NCI-H1048 (cell line): ENCODE measurements at regions not wholly inside any gene's neighbourhood (a gene's known extent, or its start where the extent isn't known, plus 50 kb on each side); places are given as distances from the start of the nearest gene placed in this dataset.

Source experiments
- DNase-seq: peaks from one replicate; lab custom pipeline; 2025; lab: John Stamatoyannopoulos, UW

DNA sequence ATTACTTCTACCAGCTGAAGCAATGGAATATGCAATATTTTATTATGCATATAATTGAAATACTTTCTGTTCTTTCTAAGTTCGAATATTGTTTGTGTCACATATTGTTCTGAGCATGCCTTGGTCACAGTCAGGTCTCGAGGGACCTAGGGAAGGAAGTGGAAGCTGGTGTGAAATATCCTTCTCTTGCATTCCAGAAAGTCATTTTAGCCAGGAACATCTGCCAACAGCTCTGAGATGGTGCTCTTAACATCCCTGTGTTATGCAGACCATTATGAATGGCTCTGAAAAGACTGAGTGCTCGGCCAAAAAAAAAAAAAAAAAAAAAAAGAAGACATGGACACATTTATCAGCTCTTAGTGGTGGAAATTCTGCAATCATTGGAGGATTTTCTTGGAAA lies 132.7 kb upstream of the JAG1 start:
- no peak for DNase-seq

- no peak for DNase-seq
Observed at GRCh38 chr20:10807013-10807412, 133.2 kb upstream of the JAG1 start.

GRCh38 chr20:10812759-10813327 lies 139.0 kb upstream of the JAG1 start:
- no peak for DNase-seq

DNA sequence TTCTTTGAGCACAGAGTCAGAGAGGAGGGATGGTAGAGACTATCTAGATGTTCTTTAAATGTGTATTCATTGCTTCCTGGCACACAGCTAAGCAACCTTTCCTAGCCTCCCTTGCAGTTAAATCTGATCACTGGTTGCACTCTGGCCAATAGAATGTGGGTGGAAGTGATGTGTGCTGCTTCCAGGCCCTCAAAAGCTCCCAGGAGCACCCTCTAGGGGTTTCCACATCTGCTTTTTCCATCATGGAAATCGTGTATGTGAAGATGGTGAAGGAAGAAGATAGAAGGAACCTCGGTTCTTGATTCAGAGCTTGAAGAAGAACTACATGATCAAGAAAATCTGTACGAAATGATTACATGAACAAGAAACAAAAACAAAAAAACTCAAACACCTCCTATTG lies 149.8 kb upstream of the JAG1 start:
- DNase-seq: no peak

GRCh38 chr20:10824750-10825500 lies 151.1 kb upstream of the JAG1 start:
- no peak for DNase-seq

DNA sequence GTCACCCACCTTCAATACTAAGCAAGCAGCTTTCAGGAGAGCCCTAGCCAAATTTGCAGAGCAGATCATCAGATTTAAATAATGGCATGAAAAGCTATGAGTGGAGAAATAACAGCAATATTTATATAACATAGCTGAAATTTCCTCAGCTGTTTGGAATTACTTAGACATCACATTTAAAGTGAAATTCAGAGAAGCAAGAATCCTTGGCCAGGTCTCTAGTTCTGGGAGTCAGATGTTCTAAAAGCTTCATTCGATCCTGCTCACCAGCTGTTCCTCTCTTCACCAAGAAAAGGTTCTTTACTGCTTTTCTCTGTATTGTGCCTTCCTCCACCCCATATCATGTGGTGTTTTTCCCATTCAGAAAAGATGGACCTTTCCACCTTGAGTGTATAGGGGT lies 152.3 kb upstream of the JAG1 start:
- DNase-seq: no peak

- DNase-seq: no peak
Observed at GRCh38 chr20:10828180-10828579, 154.4 kb upstream of the JAG1 start.

DNA sequence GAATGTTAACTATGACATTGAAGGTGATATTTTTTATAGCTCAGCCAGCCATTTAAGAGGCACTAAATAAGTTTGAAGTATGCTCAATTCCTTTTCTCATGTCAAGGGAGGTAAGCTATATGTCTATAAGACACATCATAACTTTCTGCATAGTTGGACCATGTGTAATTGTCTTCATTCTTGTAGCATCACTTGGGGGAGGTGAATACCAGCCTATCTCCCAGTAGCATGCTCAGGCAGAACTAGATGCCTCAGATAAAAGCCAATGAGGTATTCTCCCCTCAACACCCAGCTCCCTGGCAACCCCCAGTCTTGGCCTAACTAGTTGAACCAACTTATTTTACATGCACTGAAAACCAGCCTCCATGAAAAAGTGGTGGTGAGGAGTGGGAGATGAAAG lies 158.3 kb upstream of the JAG1 start:
- no peak for DNase-seq

DNA sequence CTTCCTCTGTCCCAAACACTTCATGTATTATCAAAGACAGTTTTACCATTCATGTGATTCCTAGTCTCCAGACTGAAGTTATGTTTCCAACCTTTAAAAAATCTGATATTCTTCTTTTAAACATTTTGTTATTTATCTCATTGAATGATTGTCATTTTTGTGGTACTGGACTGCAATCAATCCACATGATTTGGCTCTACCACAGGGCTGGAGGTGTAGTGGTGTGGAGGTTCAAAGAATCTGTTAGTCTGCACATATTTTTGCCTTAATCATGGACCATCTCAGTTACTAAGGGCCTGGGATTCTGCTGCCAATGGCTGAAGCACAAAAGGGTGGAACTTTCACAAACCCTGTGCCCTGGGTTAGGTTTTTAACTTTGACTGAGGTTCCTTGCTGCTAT lies 164.1 kb upstream of the JAG1 start:
- DNase-seq: no peak

DNA sequence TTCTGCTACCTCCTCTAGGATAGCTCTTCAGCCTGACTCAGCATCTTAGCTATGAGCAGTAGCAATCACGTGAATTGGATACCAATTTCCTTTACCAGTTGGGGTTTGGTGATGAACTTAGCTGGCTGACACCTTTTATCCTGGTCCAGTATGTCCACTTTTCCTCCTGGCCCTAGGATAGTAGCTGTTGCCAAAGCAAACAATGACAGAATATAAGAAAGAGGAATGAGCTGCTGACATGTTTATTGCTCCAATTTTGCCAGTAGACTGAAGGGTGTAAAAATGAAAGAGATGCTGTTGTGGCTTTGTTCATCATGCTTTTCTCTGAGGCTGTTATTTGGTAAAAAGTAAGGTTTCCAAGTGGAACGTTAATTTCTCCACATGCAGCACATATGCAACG lies 168.3 kb upstream of the JAG1 start:
- DNase-seq: no peak

GRCh38 chr20:10843146-10843711 lies 169.4 kb upstream of the JAG1 start:
- DNase-seq: no peak

DNA sequence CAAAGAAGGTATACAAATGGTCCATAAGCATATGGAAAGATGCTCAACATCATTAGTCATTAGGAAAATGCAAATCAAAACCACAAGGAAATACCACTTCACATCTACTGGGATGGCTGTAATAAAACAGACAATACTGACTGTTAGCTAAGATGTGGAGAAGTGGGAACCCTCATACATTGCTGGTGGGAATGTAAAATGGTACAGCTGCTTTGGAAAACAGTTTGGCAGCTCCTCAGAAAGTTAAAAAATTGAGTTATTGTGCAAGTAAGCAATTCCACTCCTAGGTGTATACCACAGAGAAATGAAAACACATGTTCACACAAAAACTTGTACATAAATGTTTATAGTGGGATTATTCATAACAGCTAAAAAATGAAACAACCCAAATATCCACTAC lies 173.0 kb upstream of the JAG1 start:
- no peak for DNase-seq

GRCh38 chr20:10848810-10849370 lies 175.1 kb upstream of the JAG1 start:
- no peak for DNase-seq

DNA sequence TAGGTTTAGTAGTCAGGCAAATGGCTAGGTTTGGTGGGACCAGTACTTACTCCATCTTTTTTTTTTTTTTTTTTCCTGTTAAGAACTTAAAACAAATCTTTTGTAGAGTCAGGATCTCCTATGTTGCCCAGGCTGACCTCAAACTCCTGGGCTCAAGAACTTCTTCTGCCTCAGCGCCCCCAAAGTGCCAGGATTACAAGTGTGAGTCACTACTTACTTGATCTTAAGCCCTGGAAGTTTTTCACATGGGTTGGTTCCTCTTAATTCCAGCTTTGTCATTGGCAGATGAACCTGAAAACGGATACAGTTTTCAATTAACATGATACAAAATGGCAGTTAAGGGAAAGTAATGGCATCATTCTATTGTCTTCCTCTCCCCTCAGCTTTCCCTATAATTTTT lies 179.4 kb upstream of the JAG1 start:
- no peak for DNase-seq

GRCh38 chr20:10853731-10854130 lies 179.9 kb upstream of the JAG1 start:
- DNase-seq: no peak

- no peak for DNase-seq
Observed at GRCh38 chr20:10854976-10855375, 181.2 kb upstream of the JAG1 start.

DNA sequence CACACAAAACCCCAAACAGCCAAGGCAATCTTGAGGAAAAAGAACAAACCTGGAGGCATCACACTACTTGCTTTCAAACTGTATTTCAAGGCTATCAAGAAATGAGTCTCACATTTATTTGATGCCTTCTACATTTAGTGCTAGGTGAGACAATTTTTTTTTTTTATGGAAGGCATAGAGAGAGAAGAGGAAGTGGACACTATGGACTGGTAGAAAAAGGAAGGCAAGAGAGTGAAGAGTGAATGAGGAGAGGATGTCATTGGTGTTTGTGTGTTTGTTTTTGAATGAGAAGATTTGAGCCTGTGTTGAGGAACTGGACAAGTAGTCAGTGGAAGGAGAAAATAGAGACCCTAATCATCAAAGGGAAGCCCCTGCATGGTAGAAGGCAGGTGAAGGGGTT lies 182.0 kb upstream of the JAG1 start:
- DNase-seq: no peak

DNA sequence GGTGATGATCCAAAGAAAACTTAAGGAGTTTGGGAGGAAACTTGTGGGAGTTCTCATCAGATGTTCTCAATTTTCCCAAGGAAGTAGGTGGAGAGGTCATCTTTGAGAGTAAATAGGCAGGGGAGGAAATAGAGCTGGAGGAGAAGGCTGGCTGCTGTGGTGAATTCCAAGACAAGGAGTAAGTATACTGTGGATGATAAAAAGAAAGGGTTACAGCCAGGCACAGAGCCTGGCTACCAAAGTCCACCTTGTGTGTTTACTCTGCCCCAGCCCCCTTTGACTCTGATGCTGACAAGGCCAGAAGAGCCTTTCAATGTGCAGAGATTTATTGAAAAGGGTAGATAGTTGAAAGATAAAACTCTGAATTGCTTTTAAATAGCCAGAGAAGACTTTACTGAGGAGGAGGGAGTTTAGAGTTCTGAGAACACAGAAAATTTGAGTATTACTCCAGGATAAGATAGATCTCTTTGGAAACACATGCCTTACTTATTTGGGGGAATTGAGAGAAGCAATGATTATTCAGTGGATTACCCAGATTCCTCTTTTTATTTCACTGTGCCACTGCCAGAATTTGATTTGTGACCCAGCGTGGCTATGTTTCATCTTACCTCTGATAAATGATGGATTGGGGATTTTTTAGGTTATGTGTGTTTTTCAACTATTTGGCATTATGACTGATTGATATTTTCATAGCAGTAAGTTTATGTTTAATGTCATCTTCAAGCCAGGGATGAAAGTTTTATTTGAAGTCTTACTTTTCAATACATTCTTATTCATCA lies 182.6 kb upstream of the JAG1 start:
- no peak for DNase-seq

- no peak for DNase-seq
Observed at GRCh38 chr20:10857352-10858070, 183.7 kb upstream of the JAG1 start.

- no peak for DNase-seq
Observed at GRCh38 chr20:10861090-10861489, 187.3 kb upstream of the JAG1 start.

DNA sequence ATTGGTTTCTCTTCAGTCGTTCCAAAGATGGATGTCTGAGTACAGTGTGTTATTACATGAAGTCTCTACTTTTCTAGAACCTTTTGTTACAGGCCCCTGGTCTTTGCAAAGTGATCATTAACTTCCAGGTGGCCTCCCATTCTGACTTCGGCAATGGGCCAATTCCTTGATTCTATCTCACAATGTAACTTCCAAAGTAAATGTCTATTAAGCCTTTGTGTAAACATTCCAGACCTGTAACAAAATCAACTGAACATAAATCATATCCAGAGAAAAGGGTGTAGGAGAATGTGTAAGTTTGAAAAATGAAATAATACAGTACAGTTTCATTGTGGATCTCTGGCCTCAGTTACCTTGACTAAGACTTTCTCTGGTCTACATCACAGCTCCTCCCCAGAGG lies 187.8 kb upstream of the JAG1 start:
- DNase-seq: no peak
